ENCODE measurements at regions not wholly inside any gene's neighbourhood (a gene's known extent, or its start where the extent isn't known, plus 50 kb on each side); places are given as distances from the start of the nearest gene placed in this dataset.
A peak's percentile ranks its signal among the peaks of the same experiment; 100 is the strongest.

DNA sequence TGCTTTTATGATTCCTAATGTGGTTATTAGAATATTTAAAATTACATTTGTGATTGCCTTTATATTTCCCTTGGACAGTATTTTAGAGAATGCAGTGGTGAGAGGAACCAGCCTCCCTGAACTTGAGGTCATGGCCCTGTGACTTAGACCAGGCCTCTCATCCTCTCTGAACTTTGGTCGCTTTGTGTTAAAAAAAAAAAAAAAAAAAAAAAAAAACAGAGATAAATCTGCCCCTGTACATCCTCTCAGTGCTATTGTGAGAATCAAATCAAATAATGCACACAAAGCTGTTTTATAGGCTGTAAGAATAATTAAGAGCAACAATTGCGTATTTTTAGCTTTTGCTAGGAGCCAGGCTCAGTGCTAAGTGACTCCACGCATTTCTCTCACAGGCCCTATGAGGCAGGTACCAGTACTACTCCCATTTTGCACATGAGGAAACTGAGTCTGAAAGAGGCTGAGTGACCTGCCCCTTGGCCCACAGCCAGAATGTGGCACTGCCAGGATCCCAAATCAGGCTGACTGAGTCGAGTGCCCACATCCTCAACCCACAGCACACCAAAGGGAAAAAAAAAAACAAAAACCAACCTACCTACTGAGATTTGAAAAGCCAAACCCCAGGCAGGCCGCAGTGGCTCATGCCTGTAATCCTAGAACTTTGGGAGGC, 110.3 kb upstream of the LARP1 start (continued):
- peak; percentile 72; the same call in 1 of the 2 replicates for TF ChIP-seq RXRB (CRISPR knock-in tag; IDR thresholded peaks at IDR 0.05; ENCODE audit: borderline replicate concordance)
- no peak for TF ChIP-seq ATM (IDR thresholded peaks at IDR 0.05; ENCODE audit: borderline replicate concordance)
- no peak for TF ChIP-seq ZKSCAN5 (CRISPR knock-in tag; IDR thresholded peaks at IDR 0.05)
- TF ChIP-seq CCDC6 (CRISPR knock-in tag; IDR thresholded peaks at IDR 0.05) = no peak
- no peak for TF ChIP-seq ZNF773 (CRISPR knock-in tag; IDR thresholded peaks at IDR 0.05; ENCODE audit: borderline replicate concordance)
- TF ChIP-seq, protein P1, sequence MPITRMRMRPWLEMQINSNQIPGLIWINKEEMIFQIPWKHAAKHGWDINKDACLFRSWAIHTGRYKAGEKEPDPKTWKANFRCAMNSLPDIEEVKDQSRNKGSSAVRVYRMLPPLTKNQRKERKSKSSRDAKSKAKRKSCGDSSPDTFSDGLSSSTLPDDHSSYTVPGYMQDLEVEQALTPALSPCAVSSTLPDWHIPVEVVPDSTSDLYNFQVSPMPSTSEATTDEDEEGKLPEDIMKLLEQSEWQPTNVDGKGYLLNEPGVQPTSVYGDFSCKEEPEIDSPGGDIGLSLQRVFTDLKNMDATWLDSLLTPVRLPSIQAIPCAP (CRISPR knock-in tag; IDR thresholded peaks at IDR 0.05; ENCODE audit: low read depth) = no peak
- TF ChIP-seq ZNF746 (CRISPR knock-in tag; IDR thresholded peaks at IDR 0.05) = no peak
- TF ChIP-seq KAT7 (CRISPR knock-in tag; IDR thresholded peaks at IDR 0.05; ENCODE audit: borderline replicate concordance) = no peak
- TF ChIP-seq, protein P2, sequence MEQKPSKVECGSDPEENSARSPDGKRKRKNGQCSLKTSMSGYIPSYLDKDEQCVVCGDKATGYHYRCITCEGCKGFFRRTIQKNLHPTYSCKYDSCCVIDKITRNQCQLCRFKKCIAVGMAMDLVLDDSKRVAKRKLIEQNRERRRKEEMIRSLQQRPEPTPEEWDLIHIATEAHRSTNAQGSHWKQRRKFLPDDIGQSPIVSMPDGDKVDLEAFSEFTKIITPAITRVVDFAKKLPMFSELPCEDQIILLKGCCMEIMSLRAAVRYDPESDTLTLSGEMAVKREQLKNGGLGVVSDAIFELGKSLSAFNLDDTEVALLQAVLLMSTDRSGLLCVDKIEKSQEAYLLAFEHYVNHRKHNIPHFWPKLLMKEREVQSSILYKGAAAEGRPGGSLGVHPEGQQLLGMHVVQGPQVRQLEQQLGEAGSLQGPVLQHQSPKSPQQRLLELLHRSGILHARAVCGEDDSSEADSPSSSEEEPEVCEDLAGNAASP (CRISPR knock-in tag; IDR thresholded peaks at IDR 0.05; ENCODE audit: borderline replicate concordance) = peak; percentile 32; the same call in 1 of the 2 replicates
- no peak for TF ChIP-seq ZNF782 (CRISPR knock-in tag; IDR thresholded peaks at IDR 0.05; ENCODE audit: borderline replicate concordance)
- TF ChIP-seq ZNF781 (CRISPR knock-in tag; IDR thresholded peaks at IDR 0.05; ENCODE audit: borderline replicate concordance, not compliant biosample characterization) = peak; percentile 36
- TF ChIP-seq, protein P3, sequence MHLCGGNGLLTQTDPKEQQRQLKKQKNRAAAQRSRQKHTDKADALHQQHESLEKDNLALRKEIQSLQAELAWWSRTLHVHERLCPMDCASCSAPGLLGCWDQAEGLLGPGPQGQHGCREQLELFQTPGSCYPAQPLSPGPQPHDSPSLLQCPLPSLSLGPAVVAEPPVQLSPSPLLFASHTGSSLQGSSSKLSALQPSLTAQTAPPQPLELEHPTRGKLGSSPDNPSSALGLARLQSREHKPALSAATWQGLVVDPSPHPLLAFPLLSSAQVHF (CRISPR knock-in tag; IDR thresholded peaks at IDR 0.05) = no peak
- no peak for TF ChIP-seq RARG (CRISPR knock-in tag; IDR thresholded peaks at IDR 0.05; ENCODE audit: low read depth)
- TF ChIP-seq, protein P4, sequence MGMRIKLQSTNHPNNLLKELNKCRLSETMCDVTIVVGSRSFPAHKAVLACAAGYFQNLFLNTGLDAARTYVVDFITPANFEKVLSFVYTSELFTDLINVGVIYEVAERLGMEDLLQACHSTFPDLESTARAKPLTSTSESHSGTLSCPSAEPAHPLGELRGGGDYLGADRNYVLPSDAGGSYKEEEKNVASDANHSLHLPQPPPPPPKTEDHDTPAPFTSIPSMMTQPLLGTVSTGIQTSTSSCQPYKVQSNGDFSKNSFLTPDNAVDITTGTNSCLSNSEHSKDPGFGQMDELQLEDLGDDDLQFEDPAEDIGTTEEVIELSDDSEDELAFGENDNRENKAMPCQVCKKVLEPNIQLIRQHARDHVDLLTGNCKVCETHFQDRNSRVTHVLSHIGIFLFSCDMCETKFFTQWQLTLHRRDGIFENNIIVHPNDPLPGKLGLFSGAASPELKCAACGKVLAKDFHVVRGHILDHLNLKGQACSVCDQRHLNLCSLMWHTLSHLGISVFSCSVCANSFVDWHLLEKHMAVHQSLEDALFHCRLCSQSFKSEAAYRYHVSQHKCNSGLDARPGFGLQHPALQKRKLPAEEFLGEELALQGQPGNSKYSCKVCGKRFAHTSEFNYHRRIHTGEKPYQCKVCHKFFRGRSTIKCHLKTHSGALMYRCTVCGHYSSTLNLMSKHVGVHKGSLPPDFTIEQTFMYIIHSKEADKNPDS (CRISPR knock-in tag; IDR thresholded peaks at IDR 0.05) = no peak
- TF ChIP-seq HIVEP1 (CRISPR knock-in tag; IDR thresholded peaks at IDR 0.05) = no peak
- TF ChIP-seq, protein P5, sequence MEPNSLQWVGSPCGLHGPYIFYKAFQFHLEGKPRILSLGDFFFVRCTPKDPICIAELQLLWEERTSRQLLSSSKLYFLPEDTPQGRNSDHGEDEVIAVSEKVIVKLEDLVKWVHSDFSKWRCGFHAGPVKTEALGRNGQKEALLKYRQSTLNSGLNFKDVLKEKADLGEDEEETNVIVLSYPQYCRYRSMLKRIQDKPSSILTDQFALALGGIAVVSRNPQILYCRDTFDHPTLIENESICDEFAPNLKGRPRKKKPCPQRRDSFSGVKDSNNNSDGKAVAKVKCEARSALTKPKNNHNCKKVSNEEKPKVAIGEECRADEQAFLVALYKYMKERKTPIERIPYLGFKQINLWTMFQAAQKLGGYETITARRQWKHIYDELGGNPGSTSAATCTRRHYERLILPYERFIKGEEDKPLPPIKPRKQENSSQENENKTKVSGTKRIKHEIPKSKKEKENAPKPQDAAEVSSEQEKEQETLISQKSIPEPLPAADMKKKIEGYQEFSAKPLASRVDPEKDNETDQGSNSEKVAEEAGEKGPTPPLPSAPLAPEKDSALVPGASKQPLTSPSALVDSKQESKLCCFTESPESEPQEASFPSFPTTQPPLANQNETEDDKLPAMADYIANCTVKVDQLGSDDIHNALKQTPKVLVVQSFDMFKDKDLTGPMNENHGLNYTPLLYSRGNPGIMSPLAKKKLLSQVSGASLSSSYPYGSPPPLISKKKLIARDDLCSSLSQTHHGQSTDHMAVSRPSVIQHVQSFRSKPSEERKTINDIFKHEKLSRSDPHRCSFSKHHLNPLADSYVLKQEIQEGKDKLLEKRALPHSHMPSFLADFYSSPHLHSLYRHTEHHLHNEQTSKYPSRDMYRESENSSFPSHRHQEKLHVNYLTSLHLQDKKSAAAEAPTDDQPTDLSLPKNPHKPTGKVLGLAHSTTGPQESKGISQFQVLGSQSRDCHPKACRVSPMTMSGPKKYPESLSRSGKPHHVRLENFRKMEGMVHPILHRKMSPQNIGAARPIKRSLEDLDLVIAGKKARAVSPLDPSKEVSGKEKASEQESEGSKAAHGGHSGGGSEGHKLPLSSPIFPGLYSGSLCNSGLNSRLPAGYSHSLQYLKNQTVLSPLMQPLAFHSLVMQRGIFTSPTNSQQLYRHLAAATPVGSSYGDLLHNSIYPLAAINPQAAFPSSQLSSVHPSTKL (CRISPR knock-in tag; IDR thresholded peaks at IDR 0.05) = peak; percentile 51
- peak; percentile 81 for TF ChIP-seq ZMYM3 (CRISPR knock-in tag; IDR thresholded peaks at IDR 0.05)
- no peak for TF ChIP-seq ZNF264 (CRISPR knock-in tag; IDR thresholded peaks at IDR 0.05)
- no peak for TF ChIP-seq GZF1 (CRISPR knock-in tag; IDR thresholded peaks at IDR 0.05)
- no peak for TF ChIP-seq EHMT2 (IDR thresholded peaks at IDR 0.05; ENCODE audit: borderline replicate concordance, low read depth, low read length)
